ENCODE measurements at regions not wholly inside any gene's neighbourhood (a gene's known extent, or its start where the extent isn't known, plus 50 kb on each side); places are given as distances from the start of the nearest gene placed in this dataset.

GRCh38 chr1:115233598-115233997, 104.5 kb downstream of the NGF start:
- in situ Hi-C loops (cut with HindIII; ENCODE audit: low sequenced_read_pairs), result no loop called here
- no peak for DNase-seq (ENCODE audit: low spot score)

DNA sequence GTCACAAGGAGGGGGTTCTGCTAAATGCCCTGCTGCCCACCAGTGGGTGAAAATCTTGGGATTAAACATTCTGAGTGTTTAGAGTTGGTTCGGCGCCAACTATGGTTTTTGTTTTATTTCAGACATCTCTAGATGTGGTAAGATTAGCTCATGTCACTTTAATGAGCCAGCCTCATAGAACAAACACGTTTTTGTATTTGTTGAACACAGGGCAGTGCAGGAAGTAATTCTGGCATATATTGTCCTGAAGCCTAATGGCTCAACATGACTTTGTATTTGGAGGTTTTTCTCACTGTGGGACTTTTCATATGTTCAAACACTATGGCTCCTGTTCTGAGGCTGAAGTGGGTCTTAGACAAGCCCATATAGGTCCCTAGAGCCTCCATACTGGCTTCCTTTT, 107.8 kb downstream of the NGF start:
- no peak for DNase-seq (ENCODE audit: low spot score)
- in situ Hi-C loops (cut with HindIII; ENCODE audit: low sequenced_read_pairs), result no loop called here

DNA sequence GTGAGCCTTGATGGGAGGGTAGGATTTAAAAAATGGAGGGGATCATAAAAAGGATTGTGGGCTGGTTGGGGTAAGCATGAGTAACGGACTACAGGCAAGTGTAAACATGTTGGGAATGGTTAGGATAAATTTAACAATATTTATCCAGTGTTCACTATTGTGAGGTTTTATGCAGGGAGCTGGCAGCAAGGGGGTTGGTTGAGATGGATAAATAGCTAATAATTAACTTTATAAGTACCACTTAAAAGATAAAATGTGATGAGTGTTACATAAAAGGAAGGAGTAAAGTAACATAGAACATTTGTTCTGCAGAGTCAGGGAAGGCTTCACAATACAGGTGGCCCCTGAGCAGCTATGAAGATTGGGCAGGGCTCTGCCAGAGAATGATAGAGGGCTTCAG, 109.0 kb downstream of the NGF start:
- in situ Hi-C loops (cut with HindIII; ENCODE audit: low sequenced_read_pairs), result no loop called here

GRCh38 chr1:115228191-115228590, 109.9 kb downstream of the NGF start:
- in situ Hi-C loops (cut with HindIII; ENCODE audit: low sequenced_read_pairs), result no loop called here
- DNase-seq (ENCODE audit: low spot score), result no peak

More for the DNA sequence above, 109.0 kb downstream of the NGF start:
- no peak for DNase-seq (ENCODE audit: low spot score)

DNA sequence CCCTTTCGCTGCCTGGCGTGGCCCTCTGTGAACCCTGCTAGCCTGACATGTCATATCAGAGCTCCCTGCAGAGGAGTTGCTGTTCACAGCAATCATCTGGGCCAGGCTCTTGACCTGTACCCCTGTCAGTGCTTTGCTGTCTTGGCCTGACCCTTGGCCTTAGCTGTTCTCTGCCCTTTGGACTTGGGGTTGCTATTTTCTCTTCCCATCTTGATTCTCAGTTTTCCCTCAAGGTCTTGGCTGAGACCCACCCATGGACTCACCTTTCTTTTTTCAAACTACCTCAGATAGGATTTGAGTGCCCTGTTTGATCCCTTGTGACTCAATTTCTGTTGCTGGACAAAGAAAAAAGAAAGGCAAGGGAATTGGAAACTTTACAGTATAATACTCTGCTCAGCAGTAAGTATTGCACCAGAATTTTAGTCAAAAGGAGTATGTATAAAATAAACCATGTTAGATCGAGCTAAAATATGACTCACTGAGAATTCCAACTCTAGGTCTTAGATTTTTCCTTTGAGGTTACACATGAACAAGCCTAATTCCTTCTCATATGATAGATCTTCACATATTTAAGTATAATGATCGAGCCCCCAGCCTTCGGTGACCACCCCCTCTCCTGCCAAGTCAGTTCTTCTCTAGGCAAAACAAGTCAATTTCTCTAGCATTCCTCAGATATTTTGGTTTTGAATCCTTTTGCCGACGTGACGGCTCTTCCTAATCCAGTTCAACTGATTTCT, 110.5 kb downstream of the NGF start:
- in situ Hi-C loops (cut with HindIII; ENCODE audit: low sequenced_read_pairs), result no loop called here
- DNase-seq (ENCODE audit: low spot score), result no peak

DNA sequence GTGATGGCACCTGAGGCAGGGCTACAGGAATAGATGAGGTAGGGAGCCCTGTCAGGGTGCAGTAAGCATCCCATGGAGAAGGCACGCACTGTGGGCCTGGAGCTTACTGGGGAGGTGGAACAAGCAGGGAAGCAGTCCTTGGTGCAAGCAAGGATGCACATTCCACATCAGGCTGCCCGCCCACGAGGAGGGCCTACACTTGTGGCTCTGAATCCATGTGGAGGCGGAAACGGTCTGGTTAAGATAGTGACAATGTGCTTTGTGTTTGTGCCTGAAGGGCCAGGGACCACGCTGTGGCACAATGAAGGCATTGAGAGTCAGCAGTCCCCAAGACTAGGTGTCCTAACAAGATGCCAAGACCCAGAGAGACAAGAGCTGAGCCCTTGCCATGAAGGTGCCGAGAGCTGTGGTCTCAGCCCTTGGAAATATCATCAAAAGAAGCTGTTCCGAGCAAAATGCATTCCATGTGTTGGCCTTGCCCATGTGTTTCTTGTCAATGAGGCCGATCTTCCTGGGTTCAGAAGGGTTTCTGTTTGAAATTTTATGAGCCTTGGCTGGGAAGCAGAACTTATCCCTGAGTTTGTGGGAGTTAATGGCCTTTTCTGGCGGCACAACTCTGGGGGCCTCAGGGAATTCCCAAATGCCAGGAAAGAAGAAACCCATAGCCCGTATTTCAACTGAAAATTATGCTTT, 111.9 kb downstream of the NGF start:
- in situ Hi-C loops (cut with HindIII; ENCODE audit: low sequenced_read_pairs), result no loop called here
- DNase-seq (ENCODE audit: low spot score), result no peak

DNA sequence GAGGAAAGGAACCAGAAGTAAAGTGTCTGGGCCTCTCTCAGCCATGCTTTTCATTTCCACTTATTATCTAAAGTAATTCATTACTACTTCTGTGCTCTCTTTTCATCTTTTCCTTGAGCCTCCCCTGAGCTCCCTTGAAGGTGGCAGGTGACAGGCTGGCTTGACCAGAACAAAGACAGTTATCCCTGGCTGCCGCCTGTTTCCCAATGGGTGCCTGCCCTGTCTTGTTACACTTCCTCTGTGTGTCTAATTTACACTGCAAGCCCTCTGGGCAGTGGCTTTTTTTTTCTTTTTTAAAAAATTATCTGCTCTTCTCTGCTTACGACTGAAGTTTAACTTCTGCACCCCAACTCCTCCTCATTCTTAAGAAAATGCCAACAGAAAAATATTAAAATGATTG, 113.4 kb downstream of the NGF start:
- in situ Hi-C loops (cut with HindIII; ENCODE audit: low sequenced_read_pairs), result no loop called here
- no peak for DNase-seq (ENCODE audit: low spot score)

GRCh38 chr1:115222616-115223402, 115.2 kb downstream of the NGF start:
- in situ Hi-C loops (cut with HindIII; ENCODE audit: low sequenced_read_pairs), result no loop called here
- no peak for DNase-seq (ENCODE audit: low spot score)

GRCh38 chr1:115220340-115221270, 117.4 kb downstream of the NGF start:
- no peak for DNase-seq (ENCODE audit: low spot score)
- in situ Hi-C loops (cut with HindIII; ENCODE audit: low sequenced_read_pairs), result no loop called here

DNA sequence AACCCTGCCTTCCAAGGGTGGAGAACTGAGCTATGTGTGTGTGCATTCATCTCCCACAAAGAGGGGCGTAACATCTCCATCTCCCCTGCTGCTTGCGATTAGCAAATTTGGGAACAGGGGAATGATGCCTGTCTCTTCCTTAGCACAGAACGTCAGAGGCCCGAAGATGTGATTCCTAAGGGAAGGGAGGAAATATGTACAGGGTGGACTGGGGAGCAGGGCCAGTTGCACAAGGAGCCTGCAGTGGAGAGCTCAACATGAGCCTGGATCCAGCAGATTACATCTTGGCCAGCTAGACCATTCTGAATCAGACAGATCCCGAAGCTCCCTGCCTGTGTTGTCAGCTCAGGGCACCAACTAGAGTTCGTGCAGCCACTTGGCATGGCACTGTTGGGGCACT, 118.1 kb downstream of the NGF start:
- DNase-seq (ENCODE audit: low spot score), result no peak
- in situ Hi-C loops (cut with HindIII; ENCODE audit: low sequenced_read_pairs), result no loop called here

- in situ Hi-C loops (cut with HindIII; ENCODE audit: low sequenced_read_pairs), result no loop called here
- DNase-seq (ENCODE audit: low spot score), result no peak
Observed at GRCh38 chr1:115218699-115219098, 119.3 kb downstream of the NGF start.

DNA sequence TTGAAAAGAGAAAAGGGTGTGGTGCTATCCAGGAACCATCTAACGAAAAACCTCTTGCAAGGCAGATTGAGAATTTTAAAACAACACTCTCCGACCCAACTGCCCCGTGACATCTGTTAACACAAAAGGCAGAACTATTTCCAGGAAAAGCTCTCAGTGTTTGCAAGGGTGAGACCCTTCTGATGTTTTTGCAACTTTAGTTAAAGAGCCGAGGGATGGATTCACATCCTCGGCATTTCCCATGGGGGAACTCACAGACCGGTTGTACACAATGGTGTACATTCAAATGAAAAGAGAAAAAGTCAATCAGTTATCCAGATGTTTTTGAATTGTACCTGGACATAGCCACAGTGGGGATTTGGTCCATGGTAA, 120.0 kb downstream of the NGF start:
- in situ Hi-C loops (cut with HindIII; ENCODE audit: low sequenced_read_pairs), result no loop called here
- no peak for DNase-seq (ENCODE audit: low spot score)

DNA sequence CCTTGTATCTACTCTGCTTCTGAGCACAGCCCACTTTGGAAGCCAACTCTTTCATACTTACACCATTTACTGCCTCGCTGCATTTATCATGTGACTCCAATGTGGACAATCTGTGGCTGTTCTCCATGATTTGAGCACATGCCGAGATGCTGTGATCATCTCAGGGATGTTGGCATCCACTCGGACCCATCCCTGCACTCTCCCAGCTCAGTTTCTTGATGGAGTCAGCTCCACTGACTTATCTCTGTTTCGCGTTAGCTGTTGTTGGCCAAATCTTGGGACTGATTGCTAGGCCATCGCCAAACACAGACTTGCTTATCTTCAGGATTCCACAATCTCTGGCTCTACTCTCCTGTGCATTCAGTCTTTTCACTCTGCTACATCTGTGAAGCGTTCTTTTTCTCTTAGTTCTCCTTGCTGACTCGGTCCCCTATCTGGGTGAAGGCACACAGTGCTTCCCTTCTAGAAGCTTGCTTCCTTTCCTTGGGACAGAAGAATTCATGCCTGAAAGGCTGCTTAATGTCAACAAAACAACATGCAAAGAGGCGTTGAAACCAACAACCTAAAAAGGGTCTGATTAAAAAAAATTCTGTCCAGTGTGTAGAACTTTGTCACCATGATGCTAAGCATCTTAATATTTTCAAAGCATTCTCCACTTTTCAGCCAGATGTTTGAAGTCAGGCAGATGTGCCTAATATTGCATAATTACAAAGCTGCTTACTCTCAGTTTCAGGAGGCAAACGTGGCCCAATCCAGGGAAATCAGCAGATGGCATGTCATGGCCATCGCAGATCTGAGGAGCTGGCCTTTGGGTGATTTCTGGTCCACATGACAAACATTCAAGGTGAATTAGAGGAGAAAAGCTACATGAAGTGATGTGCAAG, 120.7 kb downstream of the NGF start:
- DNase-seq (ENCODE audit: low spot score), result no peak
- in situ Hi-C loops (cut with HindIII; ENCODE audit: low sequenced_read_pairs), result no loop called here

DNA sequence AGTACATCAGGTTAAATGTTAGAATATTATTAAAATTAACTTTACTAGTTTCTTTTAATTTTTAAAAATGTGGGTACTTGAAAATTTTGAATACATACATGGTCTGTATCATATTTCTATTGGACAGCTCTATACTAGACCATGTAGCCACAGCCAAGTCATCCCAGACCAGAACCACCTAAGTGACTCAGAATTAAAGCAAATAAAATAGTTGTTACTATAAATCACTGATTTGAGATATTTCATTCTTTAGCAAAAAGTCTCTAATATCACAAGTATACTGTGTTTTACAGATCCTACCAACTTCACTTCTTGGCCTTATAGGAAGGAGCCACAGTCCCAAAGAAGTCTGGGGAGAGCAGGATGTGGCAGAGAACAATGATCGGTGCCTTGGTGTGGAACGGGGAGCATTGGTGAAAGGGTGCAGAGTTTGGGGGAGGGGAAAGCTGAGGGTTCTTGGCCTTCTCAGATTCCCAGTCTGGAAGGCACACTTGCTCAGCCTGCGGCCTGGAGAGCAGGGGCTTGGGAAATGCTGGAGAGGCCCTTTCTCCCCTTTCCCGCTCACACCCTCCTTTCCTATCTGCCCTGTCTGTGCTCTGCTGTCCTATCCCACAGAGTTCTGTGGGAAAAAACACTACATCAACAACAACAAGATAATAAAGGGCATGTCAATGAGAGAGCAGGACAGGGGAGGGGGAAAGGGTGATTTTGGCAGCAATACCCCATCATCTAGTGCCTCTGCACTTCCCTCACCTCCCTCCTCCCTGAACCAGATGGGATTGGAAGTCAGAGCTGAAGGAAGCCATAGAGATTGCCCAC, 122.1 kb downstream of the NGF start:
- in situ Hi-C loops (cut with HindIII; ENCODE audit: low sequenced_read_pairs), result no loop called here
- DNase-seq (ENCODE audit: low spot score), result no peak

GRCh38 chr1:115215110-115215509, 122.9 kb downstream of the NGF start:
- DNase-seq (ENCODE audit: low spot score), result no peak
- in situ Hi-C loops (cut with HindIII; ENCODE audit: low sequenced_read_pairs), result no loop called here

DNA sequence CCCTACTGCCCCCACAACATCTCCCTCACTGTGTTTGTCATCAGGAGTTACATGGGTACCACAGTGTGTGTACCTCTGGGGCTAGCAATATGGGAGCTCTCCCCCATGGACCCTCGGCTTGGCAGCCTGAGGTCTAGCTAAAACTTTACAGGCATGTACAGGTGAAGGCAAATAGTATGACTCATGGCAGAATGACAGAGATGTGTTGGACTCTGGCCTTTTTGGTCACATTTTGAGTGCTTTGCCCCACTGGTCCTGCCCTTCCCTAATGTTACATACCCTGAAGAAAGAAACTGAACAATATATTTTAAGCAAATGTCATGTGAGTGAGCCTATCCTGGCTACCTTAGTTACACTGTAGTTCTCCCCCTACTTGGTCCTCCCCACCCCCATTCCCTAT, 124.0 kb downstream of the NGF start:
- in situ Hi-C loops (cut with HindIII; ENCODE audit: low sequenced_read_pairs), result no loop called here
- DNase-seq (ENCODE audit: low spot score), result no peak

DNA sequence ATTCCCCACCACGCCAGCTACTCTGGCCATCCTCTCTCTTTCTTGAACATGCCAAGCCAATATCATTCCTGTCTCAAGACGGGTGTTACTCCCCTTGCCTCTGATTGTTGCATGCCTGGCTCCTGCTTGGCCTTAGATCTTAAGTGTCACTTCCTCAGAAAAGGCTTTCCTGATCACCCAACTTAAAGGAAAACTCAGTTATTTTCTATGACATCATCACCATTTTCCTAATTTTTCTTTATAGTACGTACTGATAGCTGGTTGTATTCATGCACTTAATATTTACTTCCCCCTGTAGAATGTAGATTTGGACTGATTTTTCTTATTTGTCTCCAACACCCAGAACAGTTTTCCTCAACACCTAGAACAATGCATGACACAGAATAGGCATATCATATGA, 123.8 kb upstream of the TSPAN2 start:
- in situ Hi-C loops (cut with HindIII; ENCODE audit: low sequenced_read_pairs), result no loop called here
- no peak for DNase-seq (ENCODE audit: low spot score)
